Neuronal stem cell (in vitro differentiated cells): ENCODE measurements at regions not wholly inside any gene's neighbourhood (a gene's known extent, or its start where the extent isn't known, plus 50 kb on each side); places are given as distances from the start of the nearest gene placed in this dataset.
"Not testable (repeated sequence)": the region's sequence is repeated elsewhere in the genome, so short reads cannot be mapped to it uniquely, and the experiment has no call there.

Source experiments
- DNase-seq: peaks from one replicate; pipeline ENCODE4 v3.0.0-alpha.2; 2013; ENCODE audit warnings: low spot score
- H2AFZ ChIP-seq: one replicate; pipeline ENCODE4 v1.6.1; 2013; ENCODE audit warnings: mild to moderate bottlenecking, low read length, inconsistent platforms
- H2AK5ac ChIP-seq: 2 replicates; pipeline ENCODE4 v1.6.1; 2013; ENCODE audit warnings: low read depth, mild to moderate bottlenecking, inconsistent platforms, low read length, moderate library complexity, mixed read lengths
- H2BK120ac ChIP-seq: 2 replicates; pipeline ENCODE4 v1.6.1; 2013; ENCODE audit warnings: low read depth, mild to moderate bottlenecking, inconsistent platforms, low read length, moderate library complexity, mixed read lengths
- H2BK12ac ChIP-seq: one replicate; pipeline ENCODE4 v1.6.1; 2013; ENCODE audit warnings: low read length, inconsistent platforms
- H2BK15ac ChIP-seq: 2 replicates; pipeline ENCODE4 v1.6.1; 2013; ENCODE audit warnings: mild to moderate bottlenecking, low read length, inconsistent platforms, mixed read lengths
- H2BK5ac ChIP-seq: one replicate; pipeline ENCODE4 v1.6.1; 2013; ENCODE audit warnings: inconsistent platforms, mild to moderate bottlenecking, low read length, moderate library complexity
- H3K14ac ChIP-seq: one replicate; pipeline ENCODE4 v1.6.1; 2013; ENCODE audit warnings: low read length, inconsistent platforms
- H3K18ac ChIP-seq: 2 replicates; pipeline ENCODE4 v1.6.1; 2013; ENCODE audit warnings: low read length, inconsistent platforms
- H3K23ac ChIP-seq: 2 replicates; pipeline ENCODE4 v1.6.1; 2013; ENCODE audit warnings: low read depth, mild to moderate bottlenecking, mixed read lengths, low read length, inconsistent platforms; ENCODE audit not compliant: poor library complexity
- H3K27ac ChIP-seq: replicated peaks from 3 replicates; pipeline ENCODE4 v1.5.1; 2013; ENCODE audit warnings: low read length, inconsistent platforms
- H3K27me3 ChIP-seq, 3 experiments: 2 replicates each; pipeline ENCODE4 v1.6.1; 2013; ENCODE audit warnings: low read length in 3 of 3, mild to moderate bottlenecking in 2 of 3, inconsistent platforms in 1 of 3, low read depth in 1 of 3, mixed read lengths in 1 of 3, moderate library complexity in 1 of 3; ENCODE audit not compliant: control insufficient read depth in 3 of 3, insufficient read depth in 3 of 3
- H3K36me3 ChIP-seq, 2 donors: replicated peaks in 1 of 2; 2 replicates each; pipeline ENCODE4 v1.6.1; 2013; ENCODE audit warnings: low read length in 2 of 2; ENCODE audit not compliant: control insufficient read depth in 2 of 2, insufficient read depth in 2 of 2
- H3K4ac ChIP-seq: 2 replicates; pipeline ENCODE4 v1.6.1; 2013; ENCODE audit warnings: inconsistent platforms, mild to moderate bottlenecking, low read length, moderate library complexity
- H3K4me1 ChIP-seq, 2 donors: 1 replicate in 1 of 2; 2 replicates in 1 of 2; pipeline ENCODE4 v1.6.1; 2013; ENCODE audit warnings: low read length in 2 of 2, low read depth in 1 of 2; ENCODE audit not compliant: control insufficient read depth in 2 of 2, insufficient read depth in 1 of 2
- H3K4me2 ChIP-seq: one replicate; pipeline ENCODE4 v1.6.1; 2013; ENCODE audit warnings: mild to moderate bottlenecking, low read length, inconsistent platforms; ENCODE audit not compliant: insufficient read depth, poor library complexity, severe bottlenecking
- H3K4me3 ChIP-seq, 2 donors: 2 replicates each; pipeline ENCODE4 v1.5.1; 2013; ENCODE audit warnings: low read length in 2 of 2, mild to moderate bottlenecking in 2 of 2, inconsistent platforms in 1 of 2, moderate library complexity in 1 of 2
- H3K79me1 ChIP-seq: one replicate; pipeline ENCODE4 v1.6.1; 2013; ENCODE audit warnings: low read depth, mild to moderate bottlenecking, inconsistent platforms, low read length, moderate library complexity
- H3K9ac ChIP-seq: one replicate; pipeline ENCODE4 v1.6.1; 2013; ENCODE audit warnings: mild to moderate bottlenecking, low read depth, low read length, inconsistent platforms; ENCODE audit not compliant: poor library complexity
- H3K9me3 ChIP-seq, 2 donors: replicated peaks in 1 of 2; 2 replicates each; pipeline versions ENCODE3 to v1.6.1; 2013; ENCODE audit warnings: low read length in 2 of 2, mild to moderate bottlenecking in 2 of 2, inconsistent platforms in 1 of 2, low read depth in 1 of 2, mixed read lengths in 1 of 2, moderate library complexity in 1 of 2; ENCODE audit not compliant: control insufficient read depth in 2 of 2, insufficient read depth in 1 of 2
- H4K8ac ChIP-seq: one replicate; pipeline ENCODE4 v1.6.1; 2013; ENCODE audit warnings: low read depth, mild to moderate bottlenecking, inconsistent platforms, low read length, moderate library complexity
- H4K91ac ChIP-seq: one replicate; pipeline ENCODE4 v1.6.1; 2013; ENCODE audit warnings: low read length, low read depth, mild to moderate bottlenecking, inconsistent platforms; ENCODE audit not compliant: poor library complexity
- WGBS, 2 donors: extraction: QIAGEN DNeasy Blood & Tissue Kit; methylation state at CpG; one replicate each; pipeline ENCODE4 v1.1.7; 2013; ENCODE audit warnings: missing lambda C conversion rate in 2 of 2, mixed read lengths in 1 of 2; ENCODE audit not compliant: insufficient read length in 2 of 2, insufficient replicate concordance in 1 of 2; ENCODE audit errors: extremely low coverage in 2 of 2; 5-methylcytosine and 5-hydroxymethylcytosine counted together

DNA sequence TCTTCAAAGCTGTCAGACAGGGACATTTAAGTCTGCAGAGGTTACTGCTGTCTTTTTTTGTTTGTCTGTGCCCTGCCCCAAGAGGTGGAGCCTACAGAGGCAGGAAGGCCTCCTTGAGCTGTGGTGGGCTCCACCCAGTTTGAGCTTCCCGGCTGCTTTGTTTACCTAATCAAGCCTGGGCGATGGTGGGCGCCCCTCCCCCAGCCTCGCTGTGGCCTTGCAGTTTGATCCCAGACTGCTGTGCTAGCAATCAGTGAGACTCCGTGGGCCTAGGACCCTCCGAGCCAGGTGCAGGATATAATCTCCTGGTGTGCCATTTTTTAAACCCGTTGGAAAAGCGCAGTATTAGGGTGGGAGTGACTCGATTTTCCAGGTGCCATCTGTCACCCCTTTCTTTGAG lies 918.7 kb upstream of the MAN1A1 start:
- H3K18ac ChIP-seq, H3K4ac ChIP-seq, H3K9me3 ChIP-seq: not testable (repeated sequence)

DNA sequence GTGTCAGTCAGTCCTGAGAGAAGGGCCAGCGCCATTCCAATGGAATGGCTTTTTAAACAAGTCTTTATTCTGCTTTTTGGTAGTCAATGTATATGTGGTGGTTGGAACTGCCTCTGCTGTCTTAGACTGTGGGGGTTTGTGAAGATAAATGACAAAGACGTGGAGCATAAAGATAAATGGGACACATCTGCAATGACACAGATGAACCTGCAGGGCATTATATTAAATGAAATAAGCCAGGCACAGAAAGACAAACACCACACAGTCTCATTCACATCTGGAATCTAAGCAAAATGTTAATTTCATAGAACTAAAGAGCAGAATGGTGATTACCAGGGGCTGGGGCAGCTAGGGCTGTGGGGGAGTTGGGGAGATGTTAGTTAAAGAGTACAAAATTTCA lies 912.8 kb upstream of the MAN1A1 start:
- Histone ChIP-seq H3K9me3 (no peaks in the 10 kb centered on the region), H3K18ac (no peak overlapping the region), H3K36me3 (no peaks in the 10 kb centered on the region), H2BK15ac (no peak overlapping the region), H3K4me3 (no peak overlapping the region), H4K8ac (no peak overlapping the region), H2BK5ac (no peak overlapping the region), H3K4me1 (no peaks in the 10 kb centered on the region), H2AFZ (no peak overlapping the region), H4K91ac (no peak overlapping the region), H3K23ac (no peak overlapping the region), H3K4me2 (no peak overlapping the region), H3K9ac (no peak overlapping the region), H3K4ac (no peak overlapping the region), H3K27ac (no peak overlapping the region), H2BK12ac (no peak overlapping the region), H3K79me1 (no peaks in the 10 kb centered on the region), H2BK120ac (no peak overlapping the region), H2AK5ac (no peak overlapping the region), H3K14ac (no peak overlapping the region), H3K27me3 (no peaks in the 10 kb centered on the region)
- no peak for DNase-seq
- no CpG with 5 or more reads among the region's 2 CpGs for WGBS, 2 donors

More for the DNA sequence above, 918.7 kb upstream of the MAN1A1 start:
- H3K4me3 ChIP-seq, H3K9ac ChIP-seq, H4K8ac ChIP-seq, H2AFZ ChIP-seq, H2AK5ac ChIP-seq, DNase-seq, H2BK15ac ChIP-seq, H3K23ac ChIP-seq, H3K14ac ChIP-seq, H2BK120ac ChIP-seq, H3K4me2 ChIP-seq, H4K91ac ChIP-seq, H3K27me3 ChIP-seq, H2BK12ac ChIP-seq, H3K27ac ChIP-seq, H2BK5ac ChIP-seq, H3K36me3 ChIP-seq, H3K79me1 ChIP-seq, H3K4me1 ChIP-seq: not testable (repeated sequence)
- WGBS, 2 donors = no CpG with 5 or more reads among the region's 9 CpGs

DNA sequence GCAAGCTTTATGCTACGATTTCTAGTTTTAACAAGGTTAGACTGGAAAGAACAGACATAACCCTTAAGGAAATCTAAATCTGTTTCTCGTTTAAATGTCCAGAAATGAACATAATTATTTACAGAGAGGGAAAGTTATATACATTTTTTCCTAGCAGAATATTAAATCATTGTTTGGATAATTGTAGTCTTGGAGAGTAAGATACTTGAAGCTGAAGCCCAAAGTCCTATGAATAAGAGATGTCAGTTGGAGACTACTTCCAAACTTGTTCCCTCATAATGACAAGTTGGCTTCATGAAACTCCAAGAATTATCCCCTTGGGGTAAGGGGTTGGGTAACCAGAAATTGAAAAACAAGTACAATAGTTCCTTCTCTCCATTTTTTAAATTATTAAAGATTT lies 911.1 kb upstream of the MAN1A1 start:
- no peaks in the 10 kb centered on the region for H3K4me1 ChIP-seq

DNA sequence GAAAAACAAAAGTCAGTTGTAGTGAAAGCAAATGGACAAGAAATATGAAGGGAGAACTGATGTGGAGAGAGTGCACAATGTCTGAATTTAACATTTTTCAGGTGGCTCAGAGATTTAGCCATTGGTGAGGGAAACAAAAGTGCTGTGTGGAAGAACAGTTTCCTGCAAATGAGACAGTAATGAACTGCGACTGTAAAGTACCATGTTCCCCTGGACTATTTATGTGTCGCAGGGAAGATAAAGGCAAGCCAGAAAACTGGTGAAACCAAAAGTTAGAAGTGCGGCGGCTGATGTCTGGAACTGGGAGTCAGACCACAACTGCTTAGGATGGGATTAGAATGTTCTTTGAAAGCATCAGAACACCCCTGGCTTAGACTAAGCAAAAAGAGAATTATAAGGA lies 905.1 kb upstream of the MAN1A1 start:
- H2BK12ac ChIP-seq = no peak overlapping the region
- no peak overlapping the region for H3K27ac ChIP-seq
- H3K9ac ChIP-seq = no peak overlapping the region
- no peaks in the 10 kb centered on the region for H3K27me3 ChIP-seq
- H4K91ac ChIP-seq = no peak overlapping the region
- H3K36me3 ChIP-seq = no peaks in the 10 kb centered on the region
- H3K23ac ChIP-seq = no peak overlapping the region
- no peaks in the 10 kb centered on the region for H3K79me1 ChIP-seq
- no peak overlapping the region for H3K14ac ChIP-seq
- no peak overlapping the region for H2AK5ac ChIP-seq
- no peak overlapping the region for H2BK5ac ChIP-seq
- H3K4ac ChIP-seq = no peak overlapping the region
- H3K18ac ChIP-seq = no peak overlapping the region
- no peak for DNase-seq
- H3K4me3 ChIP-seq = no peak overlapping the region
- no peak overlapping the region for H2BK15ac ChIP-seq
- WGBS, 2 donors = no CpG with 5 or more reads among the region's 4 CpGs
- H2BK120ac ChIP-seq = no peak overlapping the region
- H3K4me1 ChIP-seq = peaks cover 0 to 2% of the 10 kb centered on the region in 2 donors
- peaks cover 0 to 2% of the 10 kb centered on the region in 2 donors for H3K9me3 ChIP-seq
- H3K4me2 ChIP-seq = no peak overlapping the region
- no peak overlapping the region for H4K8ac ChIP-seq
- H2AFZ ChIP-seq = no peak overlapping the region

More for the DNA sequence above, 911.1 kb upstream of the MAN1A1 start:
- Histone ChIP-seq H3K9me3 (no peaks in the 10 kb centered on the region), H2AK5ac (no peak overlapping the region), H3K18ac (no peak overlapping the region), H2BK12ac (no peak overlapping the region), H3K27ac (no peak overlapping the region), H3K27me3 (no peaks in the 10 kb centered on the region), H2BK5ac (no peak overlapping the region), H3K36me3 (no peaks in the 10 kb centered on the region), H2AFZ (no peak overlapping the region), H4K91ac (no peak overlapping the region), H3K4me3 (no peak overlapping the region), H3K4ac (no peak overlapping the region), H4K8ac (no peak overlapping the region), H3K14ac (no peak overlapping the region), H2BK15ac (no peak overlapping the region), H3K23ac (no peak overlapping the region), H3K9ac (no peak overlapping the region), H3K79me1 (no peaks in the 10 kb centered on the region), H2BK120ac (no peak overlapping the region), H3K4me2 (no peak overlapping the region)
- DNase-seq = no peak
- no CpG with 5 or more reads among the region's 2 CpGs for WGBS, 2 donors
